ENCODE measurements at regions not wholly inside any gene's neighbourhood (a gene's known extent, or its start where the extent isn't known, plus 50 kb on each side); places are given as distances from the start of the nearest gene placed in this dataset.

DNA sequence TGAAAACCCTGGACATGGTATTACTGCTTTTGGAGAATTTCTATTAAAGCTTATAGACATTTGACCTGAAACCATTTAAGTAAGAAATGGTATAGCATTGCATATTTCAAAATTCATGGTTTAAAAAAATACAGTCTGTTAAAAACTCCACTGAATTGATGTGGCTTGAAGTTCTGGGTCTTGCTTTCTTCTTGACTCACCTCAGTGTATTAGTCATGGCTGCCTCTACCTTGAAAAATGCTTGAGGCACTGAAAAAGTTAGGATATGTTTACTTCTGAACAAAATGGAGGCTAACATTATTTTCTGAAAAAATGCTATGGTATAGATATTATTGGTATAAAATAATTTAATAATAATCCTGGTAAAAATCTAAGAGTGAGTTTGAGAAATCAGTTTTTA lies 349.2 kb downstream of the AASDHPPT start:
- H4K20me1 ChIP-seq (ENCODE audit: insufficient read depth, low read length) = no peaks in the 10 kb centered on the region
- no peak overlapping the region for H2AFZ ChIP-seq (ENCODE audit: low read length)
- H3K9ac ChIP-seq (ENCODE audit: low read length) = no peak overlapping the region
- no peaks in the 10 kb centered on the region for H3K9me2 ChIP-seq (ENCODE audit: low read depth, low read length)
- H3K4me1 ChIP-seq (ENCODE audit: insufficient read depth, low read length, severe bottlenecking) = no peaks in the 10 kb centered on the region
- no peak overlapping the region for H3K27ac ChIP-seq (ENCODE audit: low read depth, low read length, poor library complexity, severe bottlenecking)
- no peaks in the 10 kb centered on the region for H3K79me2 ChIP-seq (ENCODE audit: insufficient read depth, low read length)
- TF ChIP-seq CTCF (IDR thresholded peaks at IDR 0.05; ENCODE audit: low read length) (no peak), EZH2 (IDR thresholded peaks at IDR 0.05; ENCODE audit: borderline replicate concordance, low read length) (no peak)
- no peaks in the 10 kb centered on the region for H3K9me3 ChIP-seq (ENCODE audit: low read length)
- H3F3A ChIP-seq (ENCODE audit: insufficient read depth, low read length) = no peaks in the 10 kb centered on the region
- no peak overlapping the region for H3K4me2 ChIP-seq (ENCODE audit: low read length)
- no peaks in the 10 kb centered on the region for H3K27me3 ChIP-seq (ENCODE audit: insufficient read depth, low read length)
- no peaks in the 10 kb centered on the region for H3K36me3 ChIP-seq (ENCODE audit: insufficient read depth, low read length)
- no peak overlapping the region for H3K4me3 ChIP-seq (ENCODE audit: low read depth, low read length, poor library complexity, severe bottlenecking)

- no peak overlapping the region for H3K4me3 ChIP-seq (ENCODE audit: low read depth, low read length, poor library complexity, severe bottlenecking)
- no peak overlapping the region for H3K27ac ChIP-seq (ENCODE audit: low read depth, low read length, poor library complexity, severe bottlenecking)
- H2AFZ ChIP-seq (ENCODE audit: low read length) = no peak overlapping the region
- H3K79me2 ChIP-seq (ENCODE audit: insufficient read depth, low read length) = no peaks in the 10 kb centered on the region
- H3F3A ChIP-seq (ENCODE audit: insufficient read depth, low read length) = no peaks in the 10 kb centered on the region
- TF ChIP-seq EZH2 (IDR thresholded peaks at IDR 0.05; ENCODE audit: borderline replicate concordance, low read length) (no peak), CTCF (IDR thresholded peaks at IDR 0.05; ENCODE audit: low read length) (no peak)
- no peaks in the 10 kb centered on the region for H3K4me1 ChIP-seq (ENCODE audit: insufficient read depth, low read length, severe bottlenecking)
- H3K4me2 ChIP-seq (ENCODE audit: low read length) = no peak overlapping the region
- no peaks in the 10 kb centered on the region for H3K27me3 ChIP-seq (ENCODE audit: insufficient read depth, low read length)
- no peak overlapping the region for H3K9ac ChIP-seq (ENCODE audit: low read length)
- H3K36me3 ChIP-seq (ENCODE audit: insufficient read depth, low read length) = no peaks in the 10 kb centered on the region
- no peaks in the 10 kb centered on the region for H3K9me2 ChIP-seq (ENCODE audit: low read depth, low read length)
- no peaks in the 10 kb centered on the region for H4K20me1 ChIP-seq (ENCODE audit: insufficient read depth, low read length)
- H3K9me3 ChIP-seq (ENCODE audit: low read length) = no peaks in the 10 kb centered on the region
Observed at GRCh38 chr11:106427736-106428135, 350.3 kb downstream of the AASDHPPT start.

- no peaks in the 10 kb centered on the region for H3K9me2 ChIP-seq (ENCODE audit: low read depth, low read length)
- H3K79me2 ChIP-seq (ENCODE audit: insufficient read depth, low read length) = no peaks in the 10 kb centered on the region
- no peak for TF ChIP-seq EZH2 (IDR thresholded peaks at IDR 0.05; ENCODE audit: borderline replicate concordance, low read length)
- no peak for TF ChIP-seq CTCF (IDR thresholded peaks at IDR 0.05; ENCODE audit: low read length)
- H3K9ac ChIP-seq (ENCODE audit: low read length) = no peak overlapping the region
- H3K4me2 ChIP-seq (ENCODE audit: low read length) = no peak overlapping the region
- no peak overlapping the region for H2AFZ ChIP-seq (ENCODE audit: low read length)
- H3K4me1 ChIP-seq (ENCODE audit: insufficient read depth, low read length, severe bottlenecking) = no peaks in the 10 kb centered on the region
- H3K9me3 ChIP-seq (ENCODE audit: low read length) = no peaks in the 10 kb centered on the region
- no peaks in the 10 kb centered on the region for H4K20me1 ChIP-seq (ENCODE audit: insufficient read depth, low read length)
- H3K27ac ChIP-seq (ENCODE audit: low read depth, low read length, poor library complexity, severe bottlenecking) = no peak overlapping the region
- H3F3A ChIP-seq (ENCODE audit: insufficient read depth, low read length) = no peaks in the 10 kb centered on the region
- H3K36me3 ChIP-seq (ENCODE audit: insufficient read depth, low read length) = no peaks in the 10 kb centered on the region
- no peaks in the 10 kb centered on the region for H3K27me3 ChIP-seq (ENCODE audit: insufficient read depth, low read length)
- no peak overlapping the region for H3K4me3 ChIP-seq (ENCODE audit: low read depth, low read length, poor library complexity, severe bottlenecking)
Observed at GRCh38 chr11:106442032-106442431, 364.6 kb downstream of the AASDHPPT start.
